Neuronal stem cell (in vitro differentiated cells): ENCODE measurements at regions not wholly inside any gene's neighbourhood (a gene's known extent, or its start where the extent isn't known, plus 50 kb on each side); places are given as distances from the start of the nearest gene placed in this dataset.

Experiments
- DNase-seq: peaks from one replicate; pipeline ENCODE4 v3.0.0-alpha.2; 2013; ENCODE audit warnings: low spot score
- H2AFZ ChIP-seq: one replicate; pipeline ENCODE4 v1.6.1; 2013; ENCODE audit warnings: mild to moderate bottlenecking, low read length, inconsistent platforms
- H2AK5ac ChIP-seq: 2 replicates; pipeline ENCODE4 v1.6.1; 2013; ENCODE audit warnings: low read depth, mild to moderate bottlenecking, inconsistent platforms, low read length, moderate library complexity, mixed read lengths
- H2BK120ac ChIP-seq: 2 replicates; pipeline ENCODE4 v1.6.1; 2013; ENCODE audit warnings: low read depth, mild to moderate bottlenecking, inconsistent platforms, low read length, moderate library complexity, mixed read lengths
- H2BK12ac ChIP-seq: one replicate; pipeline ENCODE4 v1.6.1; 2013; ENCODE audit warnings: low read length, inconsistent platforms
- H2BK15ac ChIP-seq: 2 replicates; pipeline ENCODE4 v1.6.1; 2013; ENCODE audit warnings: mild to moderate bottlenecking, low read length, inconsistent platforms, mixed read lengths
- H2BK5ac ChIP-seq: one replicate; pipeline ENCODE4 v1.6.1; 2013; ENCODE audit warnings: inconsistent platforms, mild to moderate bottlenecking, low read length, moderate library complexity
- H3K14ac ChIP-seq: one replicate; pipeline ENCODE4 v1.6.1; 2013; ENCODE audit warnings: low read length, inconsistent platforms
- H3K18ac ChIP-seq: 2 replicates; pipeline ENCODE4 v1.6.1; 2013; ENCODE audit warnings: low read length, inconsistent platforms
- H3K23ac ChIP-seq: 2 replicates; pipeline ENCODE4 v1.6.1; 2013; ENCODE audit warnings: low read depth, mild to moderate bottlenecking, mixed read lengths, low read length, inconsistent platforms; ENCODE audit not compliant: poor library complexity
- H3K27ac ChIP-seq: replicated peaks from 3 replicates; pipeline ENCODE4 v1.5.1; 2013; ENCODE audit warnings: low read length, inconsistent platforms
- H3K27me3 ChIP-seq, 3 experiments: 2 replicates each; pipeline ENCODE4 v1.6.1; 2013; ENCODE audit warnings: low read length in 3 of 3, mild to moderate bottlenecking in 2 of 3, inconsistent platforms in 1 of 3, low read depth in 1 of 3, mixed read lengths in 1 of 3, moderate library complexity in 1 of 3; ENCODE audit not compliant: control insufficient read depth in 3 of 3, insufficient read depth in 3 of 3
- H3K36me3 ChIP-seq, 2 donors: replicated peaks in 1 of 2; 2 replicates each; pipeline ENCODE4 v1.6.1; 2013; ENCODE audit warnings: low read length in 2 of 2; ENCODE audit not compliant: control insufficient read depth in 2 of 2, insufficient read depth in 2 of 2
- H3K4ac ChIP-seq: 2 replicates; pipeline ENCODE4 v1.6.1; 2013; ENCODE audit warnings: inconsistent platforms, mild to moderate bottlenecking, low read length, moderate library complexity
- H3K4me1 ChIP-seq, 2 donors: 1 replicate in 1 of 2; 2 replicates in 1 of 2; pipeline ENCODE4 v1.6.1; 2013; ENCODE audit warnings: low read length in 2 of 2, low read depth in 1 of 2; ENCODE audit not compliant: control insufficient read depth in 2 of 2, insufficient read depth in 1 of 2
- H3K4me2 ChIP-seq: one replicate; pipeline ENCODE4 v1.6.1; 2013; ENCODE audit warnings: mild to moderate bottlenecking, low read length, inconsistent platforms; ENCODE audit not compliant: insufficient read depth, poor library complexity, severe bottlenecking
- H3K4me3 ChIP-seq, 2 donors: 2 replicates each; pipeline ENCODE4 v1.5.1; 2013; ENCODE audit warnings: low read length in 2 of 2, mild to moderate bottlenecking in 2 of 2, inconsistent platforms in 1 of 2, moderate library complexity in 1 of 2
- H3K79me1 ChIP-seq: one replicate; pipeline ENCODE4 v1.6.1; 2013; ENCODE audit warnings: low read depth, mild to moderate bottlenecking, inconsistent platforms, low read length, moderate library complexity
- H3K9ac ChIP-seq: one replicate; pipeline ENCODE4 v1.6.1; 2013; ENCODE audit warnings: mild to moderate bottlenecking, low read depth, low read length, inconsistent platforms; ENCODE audit not compliant: poor library complexity
- H3K9me3 ChIP-seq, 2 donors: replicated peaks in 1 of 2; 2 replicates each; pipeline versions ENCODE3 to v1.6.1; 2013; ENCODE audit warnings: low read length in 2 of 2, mild to moderate bottlenecking in 2 of 2, inconsistent platforms in 1 of 2, low read depth in 1 of 2, mixed read lengths in 1 of 2, moderate library complexity in 1 of 2; ENCODE audit not compliant: control insufficient read depth in 2 of 2, insufficient read depth in 1 of 2
- H4K8ac ChIP-seq: one replicate; pipeline ENCODE4 v1.6.1; 2013; ENCODE audit warnings: low read depth, mild to moderate bottlenecking, inconsistent platforms, low read length, moderate library complexity
- H4K91ac ChIP-seq: one replicate; pipeline ENCODE4 v1.6.1; 2013; ENCODE audit warnings: low read length, low read depth, mild to moderate bottlenecking, inconsistent platforms; ENCODE audit not compliant: poor library complexity
- WGBS, 2 donors: extraction: QIAGEN DNeasy Blood & Tissue Kit; methylation state at CpG; one replicate each; pipeline ENCODE4 v1.1.7; 2013; ENCODE audit warnings: missing lambda C conversion rate in 2 of 2, mixed read lengths in 1 of 2; ENCODE audit not compliant: insufficient read length in 2 of 2, insufficient replicate concordance in 1 of 2; ENCODE audit errors: extremely low coverage in 2 of 2; 5-methylcytosine and 5-hydroxymethylcytosine counted together

- no peaks in the 10 kb centered on the region for H3K4me1 ChIP-seq
- no peak overlapping the region for H2AK5ac ChIP-seq
- H3K27me3 ChIP-seq: no peaks in the 10 kb centered on the region
- no peak overlapping the region for H4K91ac ChIP-seq
- H4K8ac ChIP-seq: no peak overlapping the region
- no peaks in the 10 kb centered on the region for H3K79me1 ChIP-seq
- H3K9ac ChIP-seq: no peak overlapping the region
- H3K4ac ChIP-seq: no peak overlapping the region
- no peak overlapping the region for H3K4me3 ChIP-seq
- H3K4me2 ChIP-seq: no peak overlapping the region
- no peak overlapping the region for H2BK15ac ChIP-seq
- no peak overlapping the region for H2BK5ac ChIP-seq
- no peak overlapping the region for H3K27ac ChIP-seq
- no peak for DNase-seq
- H3K18ac ChIP-seq: no peak overlapping the region
- H3K23ac ChIP-seq: no peak overlapping the region
- H2BK12ac ChIP-seq: no peak overlapping the region
- H2BK120ac ChIP-seq: no peak overlapping the region
- H3K9me3 ChIP-seq: no peaks in the 10 kb centered on the region
- no peak overlapping the region for H2AFZ ChIP-seq
- no peak overlapping the region for H3K14ac ChIP-seq
- no peaks in the 10 kb centered on the region for H3K36me3 ChIP-seq
- whole genome bisulfite sequencing, 2 donors: no CpG with 5 or more reads among the region's 3 CpGs
These were observed 256.2 kb downstream of the TAF11L14 start for GRCh38 chr5:17890501-17890900.

DNA sequence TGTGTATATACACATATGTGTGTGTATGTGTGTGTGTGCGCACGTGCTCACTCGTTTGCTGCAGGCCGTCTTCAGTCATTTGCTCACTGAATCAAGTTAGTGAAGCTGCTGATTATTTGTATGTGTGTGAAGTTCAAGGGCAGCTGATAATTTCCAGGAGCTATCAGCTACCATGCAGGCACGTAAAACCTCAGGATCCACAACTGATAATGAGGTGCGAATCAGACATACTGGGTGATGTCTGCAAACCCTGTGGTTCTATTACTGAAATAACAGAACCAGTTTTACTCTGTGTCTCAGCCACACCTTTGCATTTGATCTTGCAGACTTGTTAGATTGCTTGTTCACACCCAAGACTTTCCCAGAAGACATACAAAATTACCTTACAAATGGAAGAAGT lies 257.6 kb downstream of the TAF11L14 start:
- DNase-seq: no peak
- Histone ChIP-seq H3K79me1 (no peaks in the 10 kb centered on the region), H2AFZ (no peak overlapping the region), H3K4me2 (no peak overlapping the region), H3K36me3 (no peaks in the 10 kb centered on the region), H3K18ac (no peak overlapping the region), H2AK5ac (no peak overlapping the region), H3K4me3 (no peak overlapping the region), H3K23ac (no peak overlapping the region), H4K91ac (no peak overlapping the region), H2BK120ac (no peak overlapping the region), H3K27me3 (no peaks in the 10 kb centered on the region), H2BK5ac (no peak overlapping the region), H3K14ac (no peak overlapping the region), H3K4me1 (no peaks in the 10 kb centered on the region), H2BK12ac (no peak overlapping the region), H3K9ac (no peak overlapping the region), H3K4ac (no peak overlapping the region), H4K8ac (no peak overlapping the region), H3K9me3 (no peaks in the 10 kb centered on the region), H2BK15ac (no peak overlapping the region), H3K27ac (no peak overlapping the region)
- no CpG with 5 or more reads among the region's 6 CpGs for WGBS, 2 donors

GRCh38 chr5:17893026-17893635 lies 258.9 kb downstream of the TAF11L14 start:
- H3K79me1 ChIP-seq: no peaks in the 10 kb centered on the region
- no peaks in the 10 kb centered on the region for H3K4me1 ChIP-seq
- no peak overlapping the region for H3K27ac ChIP-seq
- H4K8ac ChIP-seq: no peak overlapping the region
- H3K9me3 ChIP-seq: no peaks in the 10 kb centered on the region
- no peak overlapping the region for H2AFZ ChIP-seq
- no peak overlapping the region for H2BK120ac ChIP-seq
- no peak overlapping the region for H2BK5ac ChIP-seq
- no peak overlapping the region for H3K23ac ChIP-seq
- no peak overlapping the region for H3K9ac ChIP-seq
- DNase-seq: no peak
- no peaks in the 10 kb centered on the region for H3K36me3 ChIP-seq
- no peak overlapping the region for H2BK15ac ChIP-seq
- H3K18ac ChIP-seq: no peak overlapping the region
- no peak overlapping the region for H2BK12ac ChIP-seq
- H4K91ac ChIP-seq: no peak overlapping the region
- H3K27me3 ChIP-seq: no peaks in the 10 kb centered on the region
- no CpG with 5 or more reads among the region's 3 CpGs for WGBS, 2 donors
- H3K4me2 ChIP-seq: no peak overlapping the region
- no peak overlapping the region for H3K4me3 ChIP-seq
- H3K4ac ChIP-seq: no peak overlapping the region
- H2AK5ac ChIP-seq: no peak overlapping the region
- no peak overlapping the region for H3K14ac ChIP-seq

DNA sequence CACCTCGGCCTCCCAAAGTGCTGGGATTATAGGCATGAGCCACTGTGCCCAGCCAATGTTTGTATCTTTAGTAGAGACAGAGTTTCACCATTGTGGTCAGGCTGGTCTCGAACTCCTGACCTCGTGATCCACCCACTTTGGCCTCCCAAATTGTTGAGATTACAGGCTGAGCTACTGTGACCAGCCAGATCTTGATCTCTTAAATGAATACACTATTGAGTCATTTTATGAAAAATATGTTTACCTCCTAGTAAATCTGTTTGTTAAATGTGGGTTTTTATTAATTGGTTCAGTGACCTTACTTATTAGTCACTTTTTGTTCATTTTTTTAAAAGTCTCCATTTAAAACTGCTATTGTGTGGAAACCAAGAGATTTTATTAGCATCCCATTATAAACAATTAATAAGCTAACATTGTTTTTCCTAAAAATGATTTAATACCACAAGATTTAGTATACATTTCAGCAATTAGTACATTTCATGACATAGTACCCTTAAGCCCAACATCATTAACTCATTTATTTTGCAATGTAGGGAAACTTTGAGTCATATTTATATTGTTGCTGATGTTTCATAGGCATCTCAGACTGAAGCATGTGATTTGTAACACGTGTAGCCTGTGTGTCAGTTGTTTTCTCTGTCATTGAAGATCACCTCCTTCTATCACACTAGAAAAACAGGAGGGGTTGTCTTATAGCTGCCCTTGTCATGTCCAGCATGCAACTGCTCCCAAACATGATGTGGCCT lies 261.2 kb downstream of the TAF11L14 start:
- no peak overlapping the region for H3K9ac ChIP-seq
- H3K27me3 ChIP-seq: no peaks in the 10 kb centered on the region
- H3K4me3 ChIP-seq: no peak overlapping the region
- no peak overlapping the region for H3K18ac ChIP-seq
- no peak overlapping the region for H4K8ac ChIP-seq
- no peak overlapping the region for H2BK15ac ChIP-seq
- no peak overlapping the region for H3K14ac ChIP-seq
- no peaks in the 10 kb centered on the region for H3K36me3 ChIP-seq
- H3K9me3 ChIP-seq: no peaks in the 10 kb centered on the region
- no peak for DNase-seq
- no CpG with 5 or more reads among the region's 4 CpGs for WGBS, 2 donors
- H3K4ac ChIP-seq: no peak overlapping the region
- H3K23ac ChIP-seq: no peak overlapping the region
- H3K4me2 ChIP-seq: no peak overlapping the region
- no peaks in the 10 kb centered on the region for H3K4me1 ChIP-seq
- H2BK120ac ChIP-seq: no peak overlapping the region
- H2BK12ac ChIP-seq: no peak overlapping the region
- no peak overlapping the region for H2AK5ac ChIP-seq
- no peak overlapping the region for H2AFZ ChIP-seq
- no peaks in the 10 kb centered on the region for H3K79me1 ChIP-seq
- H2BK5ac ChIP-seq: no peak overlapping the region
- H3K27ac ChIP-seq: no peak overlapping the region
- no peak overlapping the region for H4K91ac ChIP-seq
